H9 (cell line): ENCODE measurements at regions not wholly inside any gene's neighbourhood (a gene's known extent, or its start where the extent isn't known, plus 50 kb on each side); places are given as distances from the start of the nearest gene placed in this dataset.

Experiments
- DNase-seq: peaks from one replicate; pipeline ENCODE4 v3.0.0-alpha.2; 2017
- H2AFZ ChIP-seq: one replicate; pipeline ENCODE4 v1.6.1; 2013; ENCODE audit warnings: mild to moderate bottlenecking, low read length, control low read depth, moderate library complexity
- H2AK5ac ChIP-seq: 2 replicates; pipeline ENCODE4 v1.6.1; 2013; ENCODE audit warnings: low read length, control low read depth, mixed read lengths; ENCODE audit not compliant: insufficient read length
- H2BK120ac ChIP-seq: one replicate; pipeline ENCODE4 v1.6.1; 2013; ENCODE audit warnings: low read depth, mild to moderate bottlenecking, low read length, control low read depth, inconsistent platforms; ENCODE audit not compliant: poor library complexity, severe bottlenecking
- H2BK12ac ChIP-seq: 2 replicates; pipeline ENCODE4 v1.6.1; 2013; ENCODE audit warnings: low read length, control low read depth, mixed read lengths, low read depth; ENCODE audit not compliant: insufficient read length
- H2BK15ac ChIP-seq: 2 replicates; pipeline ENCODE4 v1.6.1; 2013; ENCODE audit warnings: low read depth, low read length, control low read depth
- H2BK20ac ChIP-seq: one replicate; pipeline ENCODE4 v1.6.1; 2013; ENCODE audit warnings: low read depth, mild to moderate bottlenecking, low read length, control low read depth, inconsistent platforms; ENCODE audit not compliant: poor library complexity, severe bottlenecking
- H2BK5ac ChIP-seq: 2 replicates; pipeline ENCODE4 v1.6.1; 2013; ENCODE audit warnings: low read length, control low read depth, mixed read lengths; ENCODE audit not compliant: insufficient read length
- H3K14ac ChIP-seq: 2 replicates; pipeline ENCODE4 v1.6.1; 2013; ENCODE audit warnings: low read length, control low read depth; ENCODE audit not compliant: insufficient read depth
- H3K18ac ChIP-seq: 2 replicates; pipeline ENCODE4 v1.6.1; 2013; ENCODE audit warnings: low read depth, mild to moderate bottlenecking, mixed read lengths, low read length, control low read depth; ENCODE audit not compliant: insufficient read length
- H3K23ac ChIP-seq: 2 replicates; pipeline ENCODE4 v1.6.1; 2013; ENCODE audit warnings: low read length, control low read depth, mixed read lengths, low read depth; ENCODE audit not compliant: insufficient read length
- H3K23me2 ChIP-seq: 2 replicates; pipeline ENCODE4 v1.6.1; 2013; ENCODE audit warnings: low read depth, mild to moderate bottlenecking, mixed read lengths, low read length, control low read depth; ENCODE audit not compliant: insufficient read length, poor library complexity, severe bottlenecking
- H3K27ac ChIP-seq: 2 replicates; pipeline ENCODE4 v1.5.1; 2013; ENCODE audit warnings: low read length, control low read depth, mixed read lengths, low read depth; ENCODE audit not compliant: insufficient read length
- H3K27me3 ChIP-seq: 2 replicates; pipeline ENCODE4 v1.6.1; 2013; ENCODE audit warnings: low read length, control low read depth, inconsistent platforms; ENCODE audit not compliant: insufficient read depth
- H3K4ac ChIP-seq: 2 replicates; pipeline ENCODE4 v1.6.1; 2013; ENCODE audit warnings: low read depth, mild to moderate bottlenecking, control low read depth, inconsistent platforms, low read length, moderate library complexity
- H3K4me1 ChIP-seq: 2 replicates; pipeline ENCODE4 v1.6.1; 2013; ENCODE audit warnings: low read length, control low read depth, inconsistent platforms; ENCODE audit not compliant: insufficient read depth
- H3K4me2 ChIP-seq: 2 replicates; pipeline ENCODE4 v1.6.1; 2013; ENCODE audit warnings: low read length, control low read depth, mixed read lengths; ENCODE audit not compliant: insufficient read length, insufficient read depth
- H3K56ac ChIP-seq: 2 replicates; pipeline ENCODE4 v1.6.1; 2013; ENCODE audit warnings: low read depth, mild to moderate bottlenecking, mixed read lengths, low read length, control low read depth; ENCODE audit not compliant: insufficient read length
- H3K79me1 ChIP-seq: 2 replicates; pipeline ENCODE4 v1.6.1; 2013; ENCODE audit warnings: low read depth, mild to moderate bottlenecking, moderate library complexity, low read length, control low read depth, inconsistent platforms; ENCODE audit not compliant: insufficient read depth, poor library complexity, severe bottlenecking
- H3K79me2 ChIP-seq: 2 replicates; pipeline ENCODE4 v1.6.1; 2013; ENCODE audit warnings: low read length, control low read depth, inconsistent platforms; ENCODE audit not compliant: insufficient read depth
- H3K9ac ChIP-seq: 2 replicates; pipeline ENCODE4 v1.6.1; 2013; ENCODE audit warnings: low read length, control low read depth, mixed read lengths; ENCODE audit not compliant: insufficient read length; ENCODE audit errors: extremely low read depth
- H3K9me3 ChIP-seq: one replicate; pipeline ENCODE4 v1.6.1; 2013; ENCODE audit warnings: low read depth, low read length, inconsistent platforms; ENCODE audit not compliant: control insufficient read depth
- H3T11ph ChIP-seq: one replicate; pipeline ENCODE4 v1.6.1; 2013; ENCODE audit warnings: mild to moderate bottlenecking, low read length, control low read depth, inconsistent platforms
- H4K20me1 ChIP-seq: one replicate; pipeline ENCODE4 v1.6.1; 2013; ENCODE audit not compliant: control insufficient read depth, insufficient read length, insufficient read depth
- H4K5ac ChIP-seq: 2 replicates; pipeline ENCODE4 v1.6.1; 2013; ENCODE audit warnings: low read depth, mild to moderate bottlenecking, mixed read lengths, low read length, control low read depth; ENCODE audit not compliant: insufficient read length
- H4K8ac ChIP-seq: replicated peaks from 2 replicates; pipeline ENCODE4 v1.6.1; 2013; ENCODE audit warnings: low read length, control low read depth, mixed read lengths, low read depth; ENCODE audit not compliant: insufficient read length
- H4K91ac ChIP-seq: 2 replicates; pipeline ENCODE4 v1.6.1; 2013; ENCODE audit warnings: low read depth, mild to moderate bottlenecking, moderate library complexity, mixed read lengths, low read length, control low read depth; ENCODE audit not compliant: insufficient read length
- H3K27ac Mint-ChIP-seq, 3 experiments: 2 replicates in 2 of 3; 3 replicates in 1 of 3; pipeline ENCODE4 v1.8.0; 2020 to 2021; ENCODE audit warnings: mixed read lengths in 3 of 3, mild to moderate bottlenecking in 1 of 3, moderate library complexity in 1 of 3
- H3K27me3 Mint-ChIP-seq: 2 replicates; pipeline ENCODE4 v1.8.0; 2021; ENCODE audit warnings: low read depth, mild to moderate bottlenecking, moderate library complexity, mixed read lengths
- H3K36me3 Mint-ChIP-seq, 3 experiments: 2 replicates in 2 of 3; 3 replicates in 1 of 3; pipeline ENCODE4 v1.8.0; 2020 to 2021; ENCODE audit warnings: low read depth in 3 of 3, mixed read lengths in 3 of 3; ENCODE audit not compliant: insufficient read depth in 1 of 3
- H3K4me1 Mint-ChIP-seq, 2 experiments: 2 replicates each; pipeline ENCODE4 v1.8.0; 2020; ENCODE audit warnings: mixed read lengths in 2 of 2
- H3K4me3 Mint-ChIP-seq, 2 experiments: 2 replicates in 1 of 2; 3 replicates in 1 of 2; pipeline ENCODE4 v1.8.0; 2020 to 2021; ENCODE audit warnings: mild to moderate bottlenecking in 2 of 2, mixed read lengths in 2 of 2, moderate library complexity in 1 of 2
- H3K9me3 Mint-ChIP-seq, 2 experiments: 2 replicates in 1 of 2; 3 replicates in 1 of 2; pipeline ENCODE4 v1.8.0; 2020; ENCODE audit warnings: mild to moderate bottlenecking in 2 of 2, mixed read lengths in 2 of 2, moderate library complexity in 1 of 2
- WGBS: extraction: QIAGEN DNeasy Blood & Tissue Kit; methylation state at CpG from one replicate; pipeline ENCODE4 v1.1.7; 2013; ENCODE audit warnings: missing lambda C conversion rate, low lambda C conversion rate, mixed read lengths; ENCODE audit not compliant: insufficient read length; ENCODE audit errors: extremely low coverage; 5-methylcytosine and 5-hydroxymethylcytosine counted together
- TF ChIP-seq, protein P1 (sequence below): fragments of 200-600 bp; sonication (generic); conservative IDR thresholded peaks from 3 replicates; pipeline ENCODE4 v1.8.0; 2021; ENCODE audit warnings: antibody characterized with exemption, mild to moderate bottlenecking

DNA sequence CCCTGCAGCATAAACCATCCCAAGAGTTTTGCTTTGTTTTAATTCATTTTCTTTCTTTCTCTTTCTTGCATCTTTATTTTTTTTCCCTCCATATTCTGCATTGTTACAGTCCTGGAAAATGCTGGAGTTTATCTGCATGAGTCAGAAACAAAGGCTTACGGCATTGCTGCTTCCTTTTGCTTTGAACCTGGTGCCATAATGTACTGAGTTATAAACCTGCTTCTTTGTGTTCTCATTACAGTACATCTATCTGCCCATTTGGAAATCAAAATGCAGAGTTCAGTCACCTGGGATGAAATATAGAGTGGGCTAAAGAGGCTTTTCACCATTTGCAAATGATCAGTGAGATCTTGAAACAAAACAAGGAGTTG lies 1009.2 kb upstream of the FANCL start:
- H3K27me3 ChIP-seq = no peaks in the 10 kb centered on the region
- no peak overlapping the region for H4K91ac ChIP-seq
- H3K27ac ChIP-seq = no peak overlapping the region
- Mint-ChIP-seq H3K4me1 (peaks cover 17 to 19% of the 10 kb centered on the region in 2 experiments), H3K36me3 (no peaks in the 10 kb centered on the region), H3K9me3 (no peaks in the 10 kb centered on the region), H3K27me3 (no peaks in the 10 kb centered on the region), H3K27ac (no peak overlapping the region), H3K4me3 (no peak overlapping the region)
- H2BK120ac ChIP-seq = no peak overlapping the region
- no peaks in the 10 kb centered on the region; the same call in 1 of the 2 replicates for H3K4me1 ChIP-seq
- no peaks in the 10 kb centered on the region for H4K20me1 ChIP-seq
- no peak overlapping the region for H2BK12ac ChIP-seq
- no peak overlapping the region for H3T11ph ChIP-seq
- H2BK5ac ChIP-seq = no peak overlapping the region
- no peak overlapping the region for H4K5ac ChIP-seq
- no peak overlapping the region for H4K8ac ChIP-seq
- H2AK5ac ChIP-seq = no peak overlapping the region
- no peaks in the 10 kb centered on the region for H3K79me1 ChIP-seq
- TF ChIP-seq, protein P1, sequence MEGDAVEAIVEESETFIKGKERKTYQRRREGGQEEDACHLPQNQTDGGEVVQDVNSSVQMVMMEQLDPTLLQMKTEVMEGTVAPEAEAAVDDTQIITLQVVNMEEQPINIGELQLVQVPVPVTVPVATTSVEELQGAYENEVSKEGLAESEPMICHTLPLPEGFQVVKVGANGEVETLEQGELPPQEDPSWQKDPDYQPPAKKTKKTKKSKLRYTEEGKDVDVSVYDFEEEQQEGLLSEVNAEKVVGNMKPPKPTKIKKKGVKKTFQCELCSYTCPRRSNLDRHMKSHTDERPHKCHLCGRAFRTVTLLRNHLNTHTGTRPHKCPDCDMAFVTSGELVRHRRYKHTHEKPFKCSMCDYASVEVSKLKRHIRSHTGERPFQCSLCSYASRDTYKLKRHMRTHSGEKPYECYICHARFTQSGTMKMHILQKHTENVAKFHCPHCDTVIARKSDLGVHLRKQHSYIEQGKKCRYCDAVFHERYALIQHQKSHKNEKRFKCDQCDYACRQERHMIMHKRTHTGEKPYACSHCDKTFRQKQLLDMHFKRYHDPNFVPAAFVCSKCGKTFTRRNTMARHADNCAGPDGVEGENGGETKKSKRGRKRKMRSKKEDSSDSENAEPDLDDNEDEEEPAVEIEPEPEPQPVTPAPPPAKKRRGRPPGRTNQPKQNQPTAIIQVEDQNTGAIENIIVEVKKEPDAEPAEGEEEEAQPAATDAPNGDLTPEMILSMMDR = no peak
- no peak overlapping the region for H2BK15ac ChIP-seq
- no peak overlapping the region for H2AFZ ChIP-seq
- H3K4ac ChIP-seq = no peak overlapping the region
- no peak overlapping the region for H3K56ac ChIP-seq
- no CpG with 5 or more reads among the region's 1 CpG for WGBS
- no peaks in the 10 kb centered on the region for H3K9me3 ChIP-seq
- H3K18ac ChIP-seq = no peak overlapping the region
- H3K23ac ChIP-seq = no peak overlapping the region
- H3K9ac ChIP-seq = no peak overlapping the region
- H3K79me2 ChIP-seq = no peaks in the 10 kb centered on the region
- no peak overlapping the region for H3K14ac ChIP-seq
- no peak overlapping the region for H2BK20ac ChIP-seq
- no peak for DNase-seq
- H3K4me2 ChIP-seq = no peak overlapping the region
- no peaks in the 10 kb centered on the region for H3K23me2 ChIP-seq
